Retinal pigment epithelial cell (primary cell): ENCODE measurements at regions not wholly inside any gene's neighbourhood (a gene's known extent, or its start where the extent isn't known, plus 50 kb on each side); places are given as distances from the start of the nearest gene placed in this dataset.
A peak's percentile ranks its signal among the peaks of the same experiment; 100 is the strongest.

Experiments
- DNase-seq: peaks from one replicate; pipeline ENCODE4 v3.0.0-alpha.2; 2010; ENCODE audit warnings: low read depth
- H3K4me3 ChIP-seq: 2 replicates; pipeline ENCODE4 v1.5.1; 2011; ENCODE audit warnings: mild to moderate bottlenecking, low read length, control low read depth, moderate library complexity
- TF ChIP-seq, protein P1 (sequence below): conservative IDR thresholded peaks from 2 replicates; pipeline ENCODE4 v1.5.1; 2011; ENCODE audit warnings: low read depth, low read length, control low read depth, inconsistent platforms

DNA sequence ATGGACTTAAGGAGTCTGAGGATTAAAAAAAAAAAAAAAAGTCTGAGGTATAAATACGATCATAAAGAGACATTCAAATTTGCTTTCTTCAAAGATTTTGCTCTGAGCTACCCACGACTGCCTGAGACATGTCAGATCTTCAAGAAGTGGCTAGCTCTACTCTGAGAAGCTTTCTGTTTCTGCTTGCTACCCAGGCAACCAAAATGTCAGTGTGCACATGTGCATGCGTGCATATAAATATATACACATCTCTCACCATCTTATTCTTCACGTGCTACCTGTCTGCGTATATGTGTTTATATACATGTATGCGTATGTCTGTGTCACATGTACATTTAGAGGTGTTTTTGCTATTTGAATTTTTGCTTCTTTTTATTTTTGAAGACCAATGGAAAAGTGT, 299.6 kb upstream of the STXBP5 start:
- H3K4me3 ChIP-seq: no peak overlapping the region
- no peak for DNase-seq
- TF ChIP-seq, protein P1, sequence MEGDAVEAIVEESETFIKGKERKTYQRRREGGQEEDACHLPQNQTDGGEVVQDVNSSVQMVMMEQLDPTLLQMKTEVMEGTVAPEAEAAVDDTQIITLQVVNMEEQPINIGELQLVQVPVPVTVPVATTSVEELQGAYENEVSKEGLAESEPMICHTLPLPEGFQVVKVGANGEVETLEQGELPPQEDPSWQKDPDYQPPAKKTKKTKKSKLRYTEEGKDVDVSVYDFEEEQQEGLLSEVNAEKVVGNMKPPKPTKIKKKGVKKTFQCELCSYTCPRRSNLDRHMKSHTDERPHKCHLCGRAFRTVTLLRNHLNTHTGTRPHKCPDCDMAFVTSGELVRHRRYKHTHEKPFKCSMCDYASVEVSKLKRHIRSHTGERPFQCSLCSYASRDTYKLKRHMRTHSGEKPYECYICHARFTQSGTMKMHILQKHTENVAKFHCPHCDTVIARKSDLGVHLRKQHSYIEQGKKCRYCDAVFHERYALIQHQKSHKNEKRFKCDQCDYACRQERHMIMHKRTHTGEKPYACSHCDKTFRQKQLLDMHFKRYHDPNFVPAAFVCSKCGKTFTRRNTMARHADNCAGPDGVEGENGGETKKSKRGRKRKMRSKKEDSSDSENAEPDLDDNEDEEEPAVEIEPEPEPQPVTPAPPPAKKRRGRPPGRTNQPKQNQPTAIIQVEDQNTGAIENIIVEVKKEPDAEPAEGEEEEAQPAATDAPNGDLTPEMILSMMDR: no peak

- DNase-seq: peak; percentile 51
- no peak overlapping the region for H3K4me3 ChIP-seq
- TF ChIP-seq, protein P1: no peak
These were observed 299.0 kb upstream of the STXBP5 start for GRCh38 chr6:146905181-146905704.

- no peak overlapping the region for H3K4me3 ChIP-seq
- TF ChIP-seq, protein P1: no peak
These were observed 295.4 kb upstream of the STXBP5 start for GRCh38 chr6:146908786-146909185.

DNA sequence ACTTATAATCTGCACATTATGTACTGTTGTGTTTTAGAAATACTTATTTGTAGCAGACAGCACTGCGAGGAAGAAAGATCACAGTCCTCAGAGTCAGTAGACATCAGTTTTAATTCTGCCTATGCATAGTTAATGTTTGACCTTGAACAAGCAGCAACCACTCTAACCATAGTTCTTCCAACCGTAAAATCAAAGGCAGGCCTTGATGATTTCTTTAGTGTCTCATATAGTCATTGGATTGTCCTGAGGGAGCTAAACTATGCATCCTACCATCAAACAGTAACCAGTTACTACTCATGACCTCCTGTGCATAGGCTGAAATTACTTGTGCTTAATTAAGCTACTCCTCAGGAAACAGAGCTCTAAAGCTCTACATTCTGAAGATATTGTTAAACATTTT, 294.8 kb upstream of the STXBP5 start:
- TF ChIP-seq, protein P1: no peak
- no peak overlapping the region for H3K4me3 ChIP-seq
- no peak for DNase-seq

More at GRCh38 chr6:146908786-146909185, 295.4 kb upstream of the STXBP5 start:
- no peak for DNase-seq

DNA sequence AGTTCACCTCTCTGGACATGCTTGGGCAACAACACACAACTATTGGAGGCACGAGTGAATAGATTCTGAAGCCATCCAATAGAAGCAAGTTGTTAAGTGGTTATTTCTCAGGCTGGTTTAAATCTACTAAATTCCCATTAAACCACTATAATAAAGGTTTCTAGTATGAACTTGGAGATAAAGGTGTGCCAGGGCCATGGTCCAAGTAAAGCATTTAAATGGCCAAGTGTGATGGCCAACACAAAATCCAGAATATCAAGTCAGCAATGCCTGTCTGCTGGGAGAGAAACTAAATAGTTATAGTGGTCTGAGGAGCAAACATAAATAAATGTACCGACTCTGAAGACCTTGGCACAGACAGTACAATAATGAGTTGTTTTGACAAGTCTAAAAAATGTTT, 294.3 kb upstream of the STXBP5 start:
- H3K4me3 ChIP-seq: no peak overlapping the region
- DNase-seq: no peak
- TF ChIP-seq, protein P1: no peak

GRCh38 chr6:146910611-146911010, 293.6 kb upstream of the STXBP5 start:
- no peak overlapping the region for H3K4me3 ChIP-seq
- TF ChIP-seq, protein P1: no peak
- DNase-seq: no peak

DNA sequence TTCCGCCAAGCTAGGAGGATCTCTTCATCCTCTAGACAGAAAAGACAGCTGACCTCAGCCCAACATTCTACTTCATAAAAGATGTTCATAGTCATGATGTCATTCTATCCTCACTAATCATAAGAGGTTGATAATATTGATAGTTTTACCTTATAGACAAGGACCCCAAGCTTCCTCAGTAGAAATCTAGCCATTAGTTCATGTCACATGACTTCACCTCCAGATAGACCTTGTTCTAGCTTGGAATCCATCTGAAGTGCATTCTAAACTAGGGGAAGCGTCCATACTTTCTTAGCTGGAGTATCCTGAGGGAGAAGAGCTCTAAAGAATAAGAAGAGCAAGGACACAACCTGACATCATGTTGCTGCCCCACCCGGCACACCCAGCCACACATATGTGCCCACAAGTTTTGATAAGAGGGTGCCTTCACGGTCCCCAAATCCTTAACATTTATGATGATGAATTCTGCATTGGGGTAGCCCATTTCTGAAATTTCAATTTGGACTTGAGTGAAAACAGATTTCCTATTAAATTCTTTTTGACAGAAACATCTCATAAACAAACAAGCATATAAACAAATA, 292.5 kb upstream of the STXBP5 start:
- DNase-seq: no peak
- TF ChIP-seq, protein P1: no peak
- H3K4me3 ChIP-seq: no peak overlapping the region
